ENCODE measurements at regions not wholly inside any gene's neighbourhood (a gene's known extent, or its start where the extent isn't known, plus 50 kb on each side); places are given as distances from the start of the nearest gene placed in this dataset.
"Not testable (repeated sequence)": the region's sequence is repeated elsewhere in the genome, so short reads cannot be mapped to it uniquely, and the experiment has no call there.

DNA sequence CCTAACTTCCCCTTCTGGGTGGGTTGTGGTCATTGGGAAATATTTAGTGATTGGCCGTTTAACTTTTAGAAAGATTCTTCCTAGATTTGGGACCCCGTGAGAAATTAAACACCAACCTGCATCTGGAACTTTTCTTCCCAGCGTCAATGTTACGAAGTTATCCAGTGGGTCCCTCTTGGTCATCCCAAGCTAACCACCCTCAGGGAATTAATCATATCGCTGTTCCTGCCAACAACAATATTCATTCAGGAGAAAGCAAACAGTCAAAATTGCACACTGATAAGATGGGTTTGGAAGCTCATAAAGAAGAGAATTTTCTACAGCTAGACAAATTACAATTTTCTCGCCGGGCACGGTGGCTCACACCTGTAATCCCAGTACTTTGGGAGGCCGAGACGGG lies 121.2 kb upstream of the STX18 start:
- DNase-seq, result no peak

DNA sequence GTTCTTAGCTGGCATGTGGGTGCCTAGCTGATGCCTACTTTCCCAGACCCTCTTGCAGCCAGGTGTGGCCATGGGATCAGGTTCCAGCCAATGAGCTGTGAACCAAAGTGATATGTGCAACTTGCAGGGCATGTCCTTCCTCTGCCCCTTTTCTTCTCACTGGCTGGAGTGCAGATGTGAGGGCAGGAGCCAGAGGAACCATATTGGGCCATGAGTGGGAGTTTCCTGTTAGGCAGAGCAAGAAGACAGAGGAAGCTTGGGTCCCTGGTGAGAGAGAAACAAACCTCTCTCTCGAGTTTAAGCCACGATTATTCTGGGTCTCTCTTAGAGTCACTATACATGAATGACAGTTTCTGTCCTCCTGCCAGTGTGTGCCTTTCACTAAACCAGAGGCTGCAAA lies 120.4 kb upstream of the STX18 start:
- DNase-seq, result no peak

DNA sequence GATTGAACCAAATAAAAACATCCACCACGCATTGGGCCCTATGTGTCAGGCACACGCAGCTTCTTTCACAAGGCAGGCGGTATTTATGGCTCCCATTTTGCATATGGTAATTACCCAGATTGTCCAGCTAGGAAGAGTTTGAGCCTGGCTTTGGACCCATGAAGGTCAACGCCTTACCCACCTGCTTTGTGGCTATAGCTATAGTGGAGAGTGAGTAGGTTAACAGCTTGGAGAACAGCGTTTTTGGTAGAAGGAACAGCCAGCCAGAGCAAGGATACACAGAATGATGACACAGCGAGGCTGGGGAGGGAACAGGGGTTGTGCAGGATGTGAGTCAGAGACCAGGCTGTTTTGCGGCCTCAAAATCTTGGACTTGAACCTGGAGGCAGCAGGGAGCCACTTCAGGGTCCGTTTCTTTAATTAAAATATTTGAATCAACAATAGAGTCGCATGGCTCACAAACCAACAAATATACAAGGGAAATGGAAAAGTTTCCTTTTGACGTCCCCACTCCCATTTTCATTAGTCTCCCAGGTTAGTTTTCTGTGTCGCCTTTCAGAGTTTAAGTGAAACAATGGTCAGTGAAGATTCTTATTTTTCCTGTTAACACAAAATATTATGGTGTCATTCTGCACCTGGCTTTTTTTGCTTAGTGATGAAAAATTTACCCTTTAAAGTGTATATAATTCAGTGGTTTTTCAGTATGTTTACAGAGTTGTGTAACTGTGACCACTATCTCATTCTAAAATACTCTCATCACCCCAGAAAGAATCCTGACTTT lies 118.2 kb upstream of the STX18 start:
- DNase-seq, result no peak

DNA sequence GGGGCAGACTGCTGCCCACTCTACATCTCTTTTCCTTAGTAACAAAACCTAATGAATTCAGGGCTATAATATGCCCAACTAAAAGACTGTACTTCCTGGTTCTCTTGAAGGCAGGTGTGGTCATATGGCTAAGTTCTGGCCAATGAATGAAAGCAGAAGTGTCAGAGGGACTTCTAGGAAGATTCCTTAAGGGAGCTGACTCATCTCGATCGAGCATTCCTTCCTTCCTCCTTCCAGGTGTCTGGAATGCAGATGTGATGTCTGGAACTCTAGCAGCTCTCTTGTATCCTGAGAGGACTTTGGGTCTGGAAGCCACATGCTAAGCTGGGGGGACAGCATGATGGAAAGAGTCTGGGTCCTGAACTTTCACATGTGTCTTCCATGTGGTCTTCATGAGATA lies 116.2 kb upstream of the STX18 start:
- no peak for DNase-seq

DNA sequence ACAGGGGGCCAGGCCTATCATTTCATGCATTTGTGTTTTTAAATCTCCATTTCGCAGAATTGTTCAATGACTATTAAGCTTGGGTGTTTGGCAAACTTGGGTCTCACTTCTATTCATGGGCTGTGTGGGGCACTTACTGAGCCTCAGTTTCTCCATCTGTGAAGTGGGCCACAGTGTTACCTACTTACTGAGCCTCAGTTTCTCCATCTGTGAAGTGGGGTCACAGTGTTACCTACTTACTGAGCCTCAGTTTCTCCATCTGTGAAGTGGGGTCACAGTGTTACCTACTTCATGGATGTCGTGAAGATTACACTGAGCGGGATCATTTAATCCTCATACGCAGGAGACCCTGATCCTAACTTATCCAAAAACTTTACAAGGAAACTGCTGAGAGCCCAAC lies 115.1 kb upstream of the STX18 start:
- no peak for DNase-seq

DNA sequence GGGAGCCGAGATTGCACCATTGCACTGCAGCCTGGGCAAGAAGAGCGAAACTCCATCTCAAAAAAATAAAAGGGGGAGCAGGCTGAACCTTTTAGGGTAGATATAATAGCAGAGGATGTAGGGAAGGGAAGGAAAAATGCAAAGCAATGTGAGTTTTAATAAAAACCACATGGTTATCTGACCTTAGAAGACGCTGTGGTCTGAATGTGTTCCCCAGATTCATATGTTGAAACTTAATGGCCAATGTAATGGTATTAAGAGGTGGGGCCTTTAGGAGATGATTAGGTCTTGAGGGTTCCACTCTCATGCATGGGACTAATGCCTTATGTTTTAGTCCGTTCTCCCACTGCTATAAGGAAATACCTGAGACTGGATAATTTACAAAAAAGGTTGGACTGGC lies 114.1 kb upstream of the STX18 start:
- no peak for DNase-seq

DNA sequence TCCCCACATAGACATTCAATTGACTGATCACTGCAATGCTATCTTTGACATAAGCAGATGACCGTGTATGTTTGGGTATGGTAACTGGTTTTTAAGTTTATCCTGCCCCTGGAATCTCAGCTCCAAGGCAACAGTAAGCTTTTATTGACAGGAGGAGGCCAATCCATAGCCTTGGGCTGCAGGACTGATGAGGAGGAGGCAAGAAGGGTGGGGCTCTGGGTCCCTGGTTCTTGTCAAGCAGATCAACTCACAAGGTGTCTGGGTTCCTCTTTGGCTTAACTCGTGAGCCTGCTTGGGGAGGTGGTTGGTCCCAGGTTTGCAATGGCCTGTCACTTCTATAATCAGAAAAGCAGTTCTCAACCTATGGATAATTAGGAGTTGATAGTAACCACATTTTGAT lies 113.2 kb upstream of the STX18 start:
- DNase-seq, result no peak

DNA sequence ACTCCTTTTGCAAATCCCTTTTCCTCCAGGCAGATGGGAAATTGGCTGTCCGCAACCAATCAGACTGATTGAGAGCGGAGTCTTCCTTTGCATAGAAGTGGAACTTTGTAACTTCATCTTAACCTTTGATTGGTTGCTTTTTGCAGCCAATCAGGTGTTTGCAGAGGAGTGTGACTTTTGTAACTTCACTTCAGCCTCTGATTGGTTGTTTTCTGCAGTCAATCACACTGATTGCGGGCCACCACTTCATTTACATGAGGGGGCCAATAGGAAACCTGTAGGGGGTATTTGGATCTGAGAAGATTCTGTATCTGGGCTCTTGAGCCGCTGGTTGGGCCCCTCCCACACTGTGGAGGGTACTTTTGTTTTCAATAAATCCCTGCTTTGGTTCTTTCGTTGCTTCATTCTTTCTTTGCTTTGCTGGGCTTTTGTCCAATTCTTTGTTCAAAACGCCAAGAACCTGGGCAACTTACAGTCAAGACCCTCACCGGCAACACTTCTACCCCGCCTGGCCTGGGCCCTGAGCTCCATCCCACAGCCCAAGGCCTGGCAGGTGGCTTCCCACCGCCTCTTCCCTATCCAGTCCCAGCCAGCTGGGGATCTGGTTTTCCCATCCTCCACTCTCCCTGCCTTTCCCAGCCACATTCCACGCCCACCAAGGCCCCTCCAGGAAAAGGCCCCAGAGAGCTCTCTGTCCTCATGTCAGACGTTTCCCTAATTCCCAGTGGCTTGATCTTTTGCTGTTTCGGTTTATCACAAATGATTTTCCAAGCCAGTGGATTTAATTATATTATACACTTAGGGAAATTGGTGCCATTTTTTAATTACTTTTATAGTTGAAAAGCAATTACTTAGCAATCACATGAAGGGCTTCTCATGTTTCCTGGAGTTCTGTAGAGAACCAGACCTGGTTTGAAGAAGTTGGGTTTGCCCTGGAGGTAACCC lies 110.2 kb upstream of the STX18 start:
- DNase-seq, result no peak

DNA sequence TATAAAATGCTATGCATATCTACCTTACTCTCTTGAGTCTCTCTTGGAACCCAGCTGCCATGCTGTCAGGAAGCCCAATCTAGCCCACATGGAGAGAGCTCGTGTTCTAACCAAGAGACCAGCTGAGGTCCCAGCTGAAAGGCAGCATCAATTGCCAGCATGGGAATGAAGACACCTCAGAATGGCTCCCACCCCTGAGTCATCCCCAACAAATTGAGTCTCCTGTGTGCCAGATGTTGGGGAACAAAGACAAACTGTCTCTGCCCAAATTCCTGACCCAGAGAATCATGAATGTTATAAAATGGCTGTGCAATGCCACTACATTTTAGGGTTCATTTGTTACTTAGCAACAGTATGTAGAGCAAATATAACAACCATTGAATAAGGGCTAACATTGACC lies 105.2 kb upstream of the STX18 start:
- no peak for DNase-seq

DNA sequence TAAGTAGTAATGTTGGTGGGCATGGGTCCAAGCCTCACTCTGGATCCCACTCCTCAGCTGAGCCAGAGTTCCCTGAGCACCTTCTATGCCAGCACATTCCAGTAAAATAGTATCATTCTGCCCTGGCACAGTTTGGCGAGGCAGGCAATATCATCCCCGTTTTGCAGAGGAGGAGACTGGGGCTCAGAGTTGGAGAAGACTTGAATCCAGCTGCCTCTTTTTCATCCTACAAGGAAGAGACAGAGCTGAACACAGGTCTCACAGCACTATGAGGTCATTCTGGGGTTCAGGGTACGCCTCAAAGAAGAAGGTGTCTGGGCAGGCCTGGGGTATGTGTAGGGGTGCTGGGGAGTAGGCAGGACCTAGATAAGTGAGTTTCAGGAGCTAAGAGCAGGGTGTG lies 103.9 kb upstream of the STX18 start:
- DNase-seq, result no peak

DNA sequence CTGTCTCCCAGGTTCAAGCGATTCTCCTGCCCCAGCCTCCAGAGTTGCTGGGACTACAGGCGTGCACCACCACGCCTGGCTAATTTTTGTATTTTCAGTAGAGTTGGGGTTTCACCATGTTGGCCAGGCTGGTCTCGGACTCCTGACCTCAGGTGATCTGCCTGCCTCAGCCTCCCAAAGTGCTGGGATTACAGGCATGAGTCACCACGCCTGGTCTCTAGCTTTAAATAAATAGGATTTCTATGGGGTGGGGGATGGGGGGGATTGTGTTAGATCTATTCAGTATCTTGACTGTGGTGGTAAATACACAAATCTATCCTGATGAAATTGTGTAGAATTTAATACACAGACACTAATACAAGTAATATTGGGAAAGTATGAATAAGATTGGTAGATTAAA lies 102.4 kb upstream of the STX18 start:
- DNase-seq, result not testable (repeated sequence)

DNA sequence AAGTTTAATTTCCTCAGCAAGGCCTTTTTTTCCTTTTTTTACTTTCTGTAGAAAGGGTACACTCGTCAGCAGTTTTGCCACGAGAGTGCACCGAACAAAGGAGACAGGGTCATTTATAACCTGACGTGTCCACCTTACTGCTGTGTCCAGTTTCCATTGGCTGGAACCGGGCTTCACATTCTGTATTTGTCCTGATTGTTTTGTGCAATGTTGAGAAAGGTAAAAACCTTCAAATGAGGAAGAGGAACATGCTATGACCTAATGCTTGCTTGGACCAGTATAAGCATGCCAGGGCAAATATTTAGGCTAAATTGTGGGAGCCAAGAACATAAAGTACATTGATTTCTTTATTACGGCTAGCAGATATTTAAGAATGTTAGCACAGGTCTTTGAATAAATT lies 101.9 kb upstream of the STX18 start:
- DNase-seq, result not testable (repeated sequence)

DNA sequence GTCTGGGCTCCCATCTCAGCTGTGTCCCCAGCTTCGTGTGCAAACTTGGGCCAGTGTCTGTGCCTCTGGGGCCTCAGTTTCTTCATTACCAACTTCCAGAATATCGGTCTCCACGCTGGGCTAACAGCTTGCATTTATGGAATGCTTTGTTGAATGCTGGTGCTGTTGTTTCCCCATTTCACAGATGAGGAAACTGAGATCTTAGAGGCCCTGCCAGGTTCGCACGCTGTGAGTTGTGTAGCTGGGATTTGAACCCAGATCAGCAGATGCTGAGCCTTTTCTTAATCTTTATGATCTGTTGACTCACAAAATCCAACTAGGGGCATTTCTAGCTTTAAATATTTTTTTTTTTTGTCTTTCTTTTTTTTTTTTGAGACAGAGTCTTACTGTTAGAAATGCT lies 101.5 kb upstream of the STX18 start:
- no peak for DNase-seq

DNA sequence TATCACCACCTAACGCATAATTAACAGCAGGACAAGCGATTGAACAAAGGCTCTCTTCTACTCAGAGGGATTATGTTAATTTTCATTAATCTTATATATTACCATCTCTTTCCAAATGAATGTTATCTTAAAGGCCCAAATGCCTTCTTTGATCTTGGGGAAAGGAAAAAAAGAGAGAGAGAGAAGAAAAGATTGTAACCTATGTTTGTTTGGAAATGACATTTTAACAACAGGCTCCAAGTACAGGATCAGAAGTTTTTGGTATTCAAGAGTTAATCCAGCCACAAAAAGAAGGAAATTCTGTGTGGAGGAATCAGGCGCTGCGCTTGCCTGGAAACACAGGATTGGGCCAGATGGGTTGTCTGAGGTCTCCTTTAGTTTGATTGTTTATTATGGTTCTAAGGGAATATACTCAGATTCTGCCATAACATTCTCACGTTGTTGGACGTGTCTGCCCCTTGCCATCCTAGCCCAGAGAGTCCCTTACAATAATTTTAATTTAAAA lies 100.7 kb upstream of the STX18 start:
- DNase-seq, result no peak

DNA sequence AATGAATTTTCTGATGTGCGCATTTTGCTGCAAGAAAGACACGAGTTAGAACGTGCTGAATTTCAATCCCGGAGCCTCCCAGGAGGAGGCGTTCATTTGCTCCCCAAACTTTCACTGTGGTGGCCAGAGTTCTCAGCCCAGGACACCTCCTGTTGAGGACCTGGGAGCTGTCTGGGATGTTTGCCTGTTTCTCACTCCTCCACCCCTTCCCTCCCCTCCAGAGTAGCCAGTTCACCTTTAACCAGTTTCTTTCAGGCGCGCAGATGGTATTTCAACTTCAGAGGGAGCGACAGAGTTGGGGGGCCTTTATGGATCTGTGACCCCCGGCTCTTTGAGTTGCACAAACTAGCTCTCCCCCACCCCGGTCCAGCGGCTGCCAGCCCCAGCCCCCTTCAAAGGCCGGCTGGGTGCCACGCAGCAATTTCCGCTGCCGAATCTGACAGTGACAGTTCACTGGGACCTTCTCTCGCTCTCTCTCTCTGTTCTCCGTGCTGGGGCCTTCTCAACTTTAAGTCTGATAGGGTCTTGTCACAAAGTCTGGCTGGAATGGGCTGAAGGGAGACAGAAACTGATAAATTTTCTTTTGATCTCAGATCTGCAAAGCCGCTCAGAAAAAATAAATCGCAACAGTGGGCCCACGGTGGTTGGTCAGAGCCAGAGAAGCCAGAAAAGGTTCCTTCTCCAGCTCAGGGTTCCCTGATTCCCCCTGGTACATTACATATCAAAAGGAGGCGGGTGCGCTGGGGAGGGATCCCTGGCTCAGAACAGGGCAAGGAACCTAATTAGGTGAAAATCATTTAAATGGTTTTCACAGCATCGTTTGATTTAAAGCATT lies 100.0 kb upstream of the STX18 start:
- no peak for DNase-seq

DNA sequence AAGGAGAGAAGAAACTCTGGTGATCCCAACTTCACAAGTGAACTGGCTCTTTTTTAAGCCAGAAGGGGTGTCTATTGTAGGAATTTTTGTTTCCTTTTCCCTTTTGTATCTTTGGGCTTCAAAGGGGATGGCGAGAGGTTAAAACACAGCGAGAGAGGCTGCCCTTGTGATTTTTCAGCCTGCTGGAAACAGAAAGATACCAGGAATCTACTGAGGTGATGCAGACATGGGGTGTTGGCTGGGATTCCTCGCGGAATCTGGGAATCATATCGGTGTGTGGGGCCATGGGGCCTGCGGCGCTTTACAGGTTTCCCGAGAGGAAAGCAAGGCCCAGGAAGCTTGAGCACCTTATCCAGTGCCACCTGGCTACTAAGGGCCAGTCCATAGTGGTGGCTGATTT lies 99.4 kb upstream of the STX18 start:
- no peak for DNase-seq

DNA sequence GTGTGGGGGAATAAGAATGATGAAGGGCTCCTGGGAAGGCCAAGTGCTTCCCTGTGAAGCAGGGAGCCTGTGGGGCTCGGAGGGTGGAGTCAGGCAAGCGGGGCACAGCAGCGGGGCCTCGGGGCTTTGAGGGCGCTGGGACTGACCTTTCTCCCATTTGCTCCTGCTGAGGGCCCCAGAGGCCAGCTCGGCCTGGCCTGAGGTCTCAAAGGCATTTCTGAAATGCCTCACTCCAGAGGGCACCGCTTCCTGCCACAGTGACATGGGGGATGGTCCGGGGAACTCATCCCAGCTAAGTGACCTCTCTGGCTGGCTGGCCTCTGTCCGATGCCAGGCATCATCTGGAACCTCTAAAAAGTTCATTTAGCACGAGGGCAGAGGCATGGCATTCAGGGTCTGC lies 98.8 kb upstream of the STX18 start:
- DNase-seq, result no peak

DNA sequence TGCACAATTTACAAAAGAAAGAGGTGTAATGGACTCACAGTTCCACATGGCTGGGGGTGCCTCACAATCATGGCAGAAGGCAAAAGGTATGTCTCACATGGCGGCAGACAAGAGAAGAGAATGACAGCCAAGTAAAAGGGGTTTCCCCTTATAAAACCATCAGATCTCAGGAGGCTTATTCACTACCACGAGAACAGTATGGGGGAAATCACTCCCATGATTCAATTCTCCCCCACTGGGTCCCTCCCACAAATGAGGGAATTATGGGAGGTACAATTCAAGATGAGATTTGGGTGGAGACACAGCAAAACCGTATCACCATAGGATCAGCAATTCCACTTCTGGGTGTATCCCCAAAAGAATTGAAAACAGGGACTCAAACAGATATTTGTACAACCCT lies 97.5 kb upstream of the STX18 start:
- no peak for DNase-seq

DNA sequence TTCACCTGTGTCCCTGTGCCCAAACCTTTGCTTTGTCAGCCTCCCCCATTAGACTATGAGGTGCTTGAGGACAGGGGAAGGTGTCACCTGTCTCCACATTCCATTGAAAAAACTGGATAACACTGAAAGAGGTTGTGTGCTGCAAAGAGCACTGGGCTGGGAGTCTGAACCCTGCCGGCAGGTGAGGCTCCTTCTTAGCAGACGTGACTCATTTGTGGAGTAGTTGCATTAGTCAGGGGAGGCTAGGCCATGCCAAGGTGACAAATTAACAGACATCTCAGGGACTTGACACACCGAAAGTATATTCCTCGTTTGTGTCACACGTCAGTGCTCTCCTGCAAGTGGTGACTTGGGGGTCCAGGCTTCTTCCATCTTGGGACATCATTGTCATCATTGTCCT lies 95.9 kb upstream of the STX18 start:
- DNase-seq, result no peak

DNA sequence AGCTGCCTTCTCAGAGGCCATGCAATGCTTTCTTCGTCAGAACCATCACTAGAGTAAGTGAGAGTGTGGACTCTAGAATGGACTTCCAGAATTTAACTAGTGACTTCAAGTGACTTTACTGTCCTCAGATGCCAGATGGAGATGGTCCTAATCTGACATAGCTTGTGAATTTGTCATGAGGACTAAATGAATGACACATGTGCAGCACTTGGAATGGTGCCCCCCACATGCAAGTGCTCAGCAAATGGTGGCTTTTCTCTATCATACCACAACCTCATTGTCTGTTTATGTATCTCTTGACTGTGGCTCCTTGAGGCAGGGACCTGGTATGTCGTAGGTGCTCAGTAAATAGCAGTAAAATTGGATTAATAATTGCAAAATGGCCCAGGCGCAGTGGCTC lies 91.6 kb upstream of the STX18 start:
- no peak for DNase-seq

DNA sequence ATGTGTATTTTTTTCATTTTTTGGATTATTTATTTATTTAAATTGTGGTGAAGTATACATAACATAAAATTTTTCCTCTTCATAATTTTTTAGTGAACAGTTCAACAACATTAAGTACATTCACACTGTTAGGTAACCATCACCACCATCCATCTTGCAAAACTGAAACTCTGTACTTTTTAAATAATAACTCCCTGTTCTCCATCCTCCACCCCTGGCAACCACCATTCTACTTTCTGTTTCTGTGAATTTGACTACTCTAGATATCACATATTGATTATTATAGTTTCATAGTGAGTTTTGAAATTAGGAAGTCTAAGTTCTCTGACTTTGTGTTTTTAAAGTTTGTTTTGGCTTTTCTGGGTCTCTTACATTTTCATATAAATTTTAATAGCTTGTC lies 89.3 kb upstream of the STX18 start:
- DNase-seq, result no peak

DNA sequence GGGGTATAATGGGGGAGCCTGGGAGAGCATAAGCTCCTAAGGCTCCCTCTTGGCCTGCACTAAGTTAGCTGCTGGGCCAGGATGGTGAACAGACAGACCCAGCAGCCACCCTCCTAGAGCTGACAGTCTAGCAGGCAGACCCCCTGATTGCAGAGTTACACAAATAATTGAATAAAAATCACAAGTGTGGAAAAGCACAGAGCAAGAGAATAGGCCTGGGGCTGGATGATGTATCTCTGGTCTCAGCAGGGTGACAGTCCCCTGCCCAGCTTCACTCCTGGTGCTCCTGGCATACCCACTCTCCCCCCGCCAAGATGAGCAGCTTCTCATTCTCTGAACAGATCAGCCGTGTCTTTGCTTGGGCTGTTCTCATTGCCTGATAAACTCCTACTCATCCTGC lies 86.1 kb upstream of the STX18 start:
- no peak for DNase-seq

DNA sequence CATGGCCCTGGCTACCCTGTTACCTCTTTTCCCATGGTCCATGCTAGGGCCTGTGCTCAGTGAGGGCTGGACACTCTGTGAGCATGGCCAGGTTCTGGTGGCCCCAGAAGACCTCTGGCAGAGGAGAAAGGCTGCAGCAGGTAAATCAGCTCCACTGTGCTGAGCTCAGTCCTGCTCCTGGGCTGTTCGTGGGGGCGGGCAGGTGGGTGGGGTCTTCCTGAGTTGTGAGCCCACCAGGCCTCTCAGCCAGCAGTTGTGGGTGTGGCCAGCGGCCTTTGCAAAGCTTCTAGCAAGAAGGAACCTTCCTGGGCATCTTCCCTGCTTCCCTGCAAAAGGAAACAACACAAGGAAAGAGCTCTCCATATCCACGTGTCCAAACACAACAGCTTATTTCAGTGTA lies 85.3 kb upstream of the STX18 start:
- DNase-seq, result no peak
